ENCODE measurements at regions not wholly inside any gene's neighbourhood (a gene's known extent, or its start where the extent isn't known, plus 50 kb on each side); places are given as distances from the start of the nearest gene placed in this dataset.
A peak's percentile ranks its signal among the peaks of the same experiment; 100 is the strongest.

- no peaks in the 10 kb centered on the region for H3K36me3 ChIP-seq (ENCODE audit: insufficient read depth, low read length)
- no peaks in the 10 kb centered on the region for H4K20me1 ChIP-seq (ENCODE audit: insufficient read depth, low read length, poor library complexity, severe bottlenecking)
- no peak overlapping the region for H3K4me3 ChIP-seq (ENCODE audit: low read length, poor library complexity, severe bottlenecking)
- H3K4me2 ChIP-seq (ENCODE audit: low read depth, low read length, poor library complexity, severe bottlenecking): no peak overlapping the region
- no peaks in the 10 kb centered on the region for H3K79me2 ChIP-seq (ENCODE audit: insufficient read depth, low read length)
- no peaks in the 10 kb centered on the region for H3K9me2 ChIP-seq (replicated peaks; ENCODE audit: low read depth, low read length)
- TF ChIP-seq EZH2phosphoT487 (IDR thresholded peaks at IDR 0.05; ENCODE audit: borderline replicate concordance) (no peak), CTCF (conservative IDR thresholded peaks at IDR 0.05; ENCODE audit: low read length) (no peak)
- no peak overlapping the region for H3K9ac ChIP-seq (ENCODE audit: low read depth, low read length, poor library complexity, severe bottlenecking)
- H2AFZ ChIP-seq (ENCODE audit: low read length): no peak overlapping the region; the same call in 1 of the 2 replicates
- H3K4me1 ChIP-seq (ENCODE audit: insufficient read depth, low read length, poor library complexity, severe bottlenecking): peaks cover 10% of the 10 kb centered on the region
- no peaks in the 10 kb centered on the region for H3K9me3 ChIP-seq (ENCODE audit: insufficient read depth, low read depth, low read length)
- H3F3A ChIP-seq (ENCODE audit: low read depth): no peaks in the 10 kb centered on the region
- H3K27me3 ChIP-seq (ENCODE audit: insufficient read depth, low read length, poor library complexity, severe bottlenecking): no peaks in the 10 kb centered on the region
These were observed 261.4 kb downstream of the EPHA4 start for GRCh38 chr2:221310730-221311129.

GRCh38 chr2:221312634-221313033 lies 259.5 kb downstream of the EPHA4 start:
- Histone ChIP-seq H3K4me1 (ENCODE audit: insufficient read depth, low read length, poor library complexity, severe bottlenecking) (peaks cover 10% of the 10 kb centered on the region), H3K4me2 (ENCODE audit: low read depth, low read length, poor library complexity, severe bottlenecking) (peak overlapping the region; percentile 4)

GRCh38 chr2:221314786-221315185 lies 257.3 kb downstream of the EPHA4 start:
- Histone ChIP-seq H2AFZ (ENCODE audit: low read length) (no peak overlapping the region), H3K9me2 (replicated peaks; ENCODE audit: low read depth, low read length) (no peaks in the 10 kb centered on the region), H3K36me3 (ENCODE audit: insufficient read depth, low read length) (no peaks in the 10 kb centered on the region), H3K79me2 (ENCODE audit: insufficient read depth, low read length) (no peaks in the 10 kb centered on the region), H3K27me3 (ENCODE audit: insufficient read depth, low read length, poor library complexity, severe bottlenecking) (no peaks in the 10 kb centered on the region), H3K9ac (ENCODE audit: low read depth, low read length, poor library complexity, severe bottlenecking) (no peak overlapping the region), H4K20me1 (ENCODE audit: insufficient read depth, low read length, poor library complexity, severe bottlenecking) (no peaks in the 10 kb centered on the region), H3K9me3 (ENCODE audit: insufficient read depth, low read depth, low read length) (no peaks in the 10 kb centered on the region), H3K4me2 (ENCODE audit: low read depth, low read length, poor library complexity, severe bottlenecking) (no peak overlapping the region), H3F3A (ENCODE audit: low read depth) (no peaks in the 10 kb centered on the region), H3K4me1 (ENCODE audit: insufficient read depth, low read length, poor library complexity, severe bottlenecking) (peaks cover 10% of the 10 kb centered on the region), H3K4me3 (ENCODE audit: low read length, poor library complexity, severe bottlenecking) (no peak overlapping the region)
- TF ChIP-seq CTCF (conservative IDR thresholded peaks at IDR 0.05; ENCODE audit: low read length) (no peak), EZH2phosphoT487 (IDR thresholded peaks at IDR 0.05; ENCODE audit: borderline replicate concordance) (no peak)

More at GRCh38 chr2:221312634-221313033, 259.5 kb downstream of the EPHA4 start:
- TF ChIP-seq EZH2phosphoT487 (IDR thresholded peaks at IDR 0.05; ENCODE audit: borderline replicate concordance) (no peak), CTCF (conservative IDR thresholded peaks at IDR 0.05; ENCODE audit: low read length) (no peak)
- no peak overlapping the region for H3K4me3 ChIP-seq (ENCODE audit: low read length, poor library complexity, severe bottlenecking)
- no peaks in the 10 kb centered on the region for H3F3A ChIP-seq (ENCODE audit: low read depth)
- H3K9ac ChIP-seq (ENCODE audit: low read depth, low read length, poor library complexity, severe bottlenecking): no peak overlapping the region
- no peak overlapping the region for H2AFZ ChIP-seq (ENCODE audit: low read length)
- no peaks in the 10 kb centered on the region for H3K9me2 ChIP-seq (replicated peaks; ENCODE audit: low read depth, low read length)
- no peaks in the 10 kb centered on the region for H3K27me3 ChIP-seq (ENCODE audit: insufficient read depth, low read length, poor library complexity, severe bottlenecking)
- no peaks in the 10 kb centered on the region for H3K9me3 ChIP-seq (ENCODE audit: insufficient read depth, low read depth, low read length)
- H4K20me1 ChIP-seq (ENCODE audit: insufficient read depth, low read length, poor library complexity, severe bottlenecking): no peaks in the 10 kb centered on the region
- H3K79me2 ChIP-seq (ENCODE audit: insufficient read depth, low read length): no peaks in the 10 kb centered on the region
- no peaks in the 10 kb centered on the region for H3K36me3 ChIP-seq (ENCODE audit: insufficient read depth, low read length)

Data from Loucy (cell line).